Hematopoietic multipotent progenitor cell treated with erythropoietin and hydrocortisone succinate and interleukin-3 and kit ligand, for 4 days (in vitro differentiated cells): ENCODE measurements at regions not wholly inside any gene's neighbourhood (a gene's known extent, or its start where the extent isn't known, plus 50 kb on each side); places are given as distances from the start of the nearest gene placed in this dataset.
"Not testable (repeated sequence)": the region's sequence is repeated elsewhere in the genome, so short reads cannot be mapped to it uniquely, and the experiment has no call there.

Source experiments
- DNase-seq: peaks from one replicate; pipeline ENCODE4 v3.0.0-alpha.2; 2015

GRCh38 chr16:50448981-50449380, 80.2 kb upstream of the BRD7 start:
- DNase-seq: no peak

GRCh38 chr16:50448522-50448921, 79.7 kb upstream of the BRD7 start:
- peak; percentile 35 for DNase-seq

GRCh38 chr16:50447386-50447785, 78.6 kb upstream of the BRD7 start:
- not testable (repeated sequence) for DNase-seq

GRCh38 chr16:50446861-50447260, 78.1 kb upstream of the BRD7 start:
- no peak for DNase-seq

DNA sequence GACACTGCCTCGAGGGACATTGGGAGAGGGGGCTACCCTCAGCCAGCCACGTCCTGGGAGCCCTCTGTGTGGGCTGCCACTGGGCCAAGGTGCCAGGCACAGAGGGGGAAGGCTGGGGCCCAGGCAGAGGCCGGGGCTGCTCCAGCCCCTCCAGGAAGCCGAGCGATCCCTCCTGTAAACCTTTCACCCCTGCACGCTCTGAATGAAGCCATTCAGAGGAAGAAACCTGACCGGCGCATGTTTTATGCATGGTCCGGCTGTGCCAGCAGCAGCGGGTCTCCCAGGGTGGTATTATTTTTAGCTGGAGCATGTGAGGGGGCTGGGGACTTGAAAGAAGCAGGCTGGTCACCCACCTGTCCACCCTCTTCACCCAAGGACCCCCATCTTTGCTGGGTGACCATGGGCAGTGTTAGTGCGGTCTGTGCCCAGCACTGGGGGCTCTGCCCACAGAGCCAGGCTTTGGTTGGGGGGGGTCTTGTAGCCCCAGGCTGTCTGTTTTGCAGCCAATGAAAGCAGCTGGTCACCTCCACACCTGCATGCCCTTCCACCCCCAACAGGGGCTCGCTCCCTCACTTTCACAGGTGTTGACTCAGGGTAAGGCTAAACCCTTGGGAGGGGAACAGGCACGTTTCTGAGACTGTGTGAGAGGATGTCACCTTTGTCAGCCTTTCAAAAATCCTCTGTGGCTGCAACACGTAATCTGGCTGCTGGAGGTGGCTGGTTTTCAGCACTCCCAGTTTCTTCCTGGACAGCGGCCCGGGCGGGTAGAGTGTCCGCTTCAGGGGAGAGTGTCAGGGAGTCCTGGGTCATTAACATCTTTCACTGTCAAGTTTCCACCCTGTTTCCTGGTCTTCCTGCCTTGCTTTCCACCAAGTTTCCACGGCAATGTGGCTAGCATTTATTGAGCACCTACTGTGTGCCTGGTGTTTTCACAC, 77.1 kb upstream of the BRD7 start:
- DNase-seq: no peak

DNA sequence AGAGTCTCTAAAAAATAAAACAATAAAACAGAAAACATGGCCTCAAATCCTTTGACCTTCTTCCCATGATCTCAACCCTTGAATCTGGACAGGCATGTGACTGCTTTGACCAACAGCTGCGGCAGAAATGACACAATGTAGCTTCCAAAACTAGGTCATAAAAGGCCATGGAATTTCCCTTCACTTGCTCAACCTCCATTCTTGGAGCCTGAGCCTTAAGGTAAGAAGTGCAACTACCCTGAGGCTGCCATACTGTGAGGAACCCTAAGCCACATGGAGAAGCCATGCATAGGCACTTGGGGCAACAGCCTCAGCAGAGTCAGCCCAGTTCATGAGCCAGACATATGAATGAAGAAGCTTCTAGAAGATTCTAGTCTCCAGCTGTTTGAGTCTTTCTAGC, 75.7 kb upstream of the BRD7 start:
- no peak for DNase-seq

DNA sequence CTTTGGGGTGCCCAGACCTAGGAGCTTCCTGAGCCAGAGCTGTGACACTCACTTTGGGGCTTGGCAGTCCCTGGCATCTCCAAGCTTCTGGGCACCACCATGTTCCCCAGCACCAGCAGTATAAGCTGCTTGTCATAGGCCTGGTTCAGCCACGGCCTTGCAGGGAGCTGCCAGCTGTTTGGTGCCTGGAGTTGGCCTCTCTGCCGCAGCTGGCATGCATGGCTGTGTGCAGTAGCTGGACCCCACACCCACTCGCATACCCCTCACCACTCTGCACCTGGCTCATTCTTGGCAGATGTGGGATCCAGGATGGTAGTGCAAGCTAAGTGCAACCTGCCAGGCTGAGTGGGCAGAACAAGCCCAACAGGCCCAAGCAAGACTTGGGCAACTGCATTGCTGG, 73.4 kb upstream of the BRD7 start:
- DNase-seq: no peak

DNA sequence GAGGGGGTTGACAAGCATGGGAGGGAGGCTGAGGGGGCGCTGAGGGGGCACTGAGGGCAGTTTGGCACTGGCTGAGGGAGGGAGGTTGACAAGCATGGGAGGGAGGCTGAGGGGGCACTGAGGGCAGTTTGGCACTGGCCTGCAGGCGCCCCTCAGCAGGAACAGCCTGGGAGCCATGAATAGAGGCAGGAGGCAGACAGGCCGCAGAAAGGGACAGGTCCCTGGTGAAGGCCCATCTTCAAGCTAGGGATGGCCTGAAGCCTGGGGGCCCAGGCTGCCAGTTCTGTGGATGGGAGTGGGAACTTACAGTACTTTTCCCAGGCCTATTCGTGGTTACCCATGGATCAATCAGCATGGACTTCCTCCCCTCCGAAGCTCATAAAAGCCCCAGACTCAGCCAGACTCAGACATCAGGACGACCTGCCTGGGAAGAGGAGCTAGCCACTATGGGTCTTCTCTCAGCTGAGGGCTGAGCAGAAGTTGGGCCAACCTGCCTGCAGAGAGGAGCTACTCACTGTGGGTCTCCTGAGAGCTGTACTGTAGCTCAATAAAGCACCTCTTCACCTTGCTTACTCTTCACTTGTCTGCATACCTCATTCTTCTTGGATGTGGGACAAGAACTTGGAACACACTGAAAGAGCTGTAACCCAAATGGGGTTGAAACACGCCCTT, 72.8 kb upstream of the BRD7 start:
- DNase-seq: no peak

GRCh38 chr16:50440991-50441390, 72.2 kb upstream of the BRD7 start:
- no peak for DNase-seq

DNA sequence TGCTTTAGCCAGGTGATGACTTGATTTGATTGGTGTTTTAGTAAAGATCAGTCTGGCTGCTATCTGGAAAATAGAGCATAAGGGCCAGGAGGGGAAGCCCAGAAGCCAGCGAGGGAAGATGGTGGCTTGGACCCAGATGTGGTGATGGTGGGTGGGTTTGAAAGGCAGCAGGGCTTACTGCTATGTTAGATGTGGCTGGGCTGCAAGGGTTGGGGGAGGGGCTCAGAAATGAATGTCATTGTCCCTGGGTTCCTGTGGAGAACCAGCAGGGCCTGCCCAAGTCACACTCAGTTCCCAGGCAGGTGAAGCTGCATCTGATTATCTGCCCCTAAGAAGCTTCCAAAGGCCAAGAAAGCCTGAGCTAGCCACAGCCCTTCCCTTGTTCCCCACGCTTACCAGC, 71.7 kb upstream of the BRD7 start:
- no peak for DNase-seq

GRCh38 chr16:50437769-50438437, 69.1 kb upstream of the BRD7 start:
- no peak for DNase-seq

DNA sequence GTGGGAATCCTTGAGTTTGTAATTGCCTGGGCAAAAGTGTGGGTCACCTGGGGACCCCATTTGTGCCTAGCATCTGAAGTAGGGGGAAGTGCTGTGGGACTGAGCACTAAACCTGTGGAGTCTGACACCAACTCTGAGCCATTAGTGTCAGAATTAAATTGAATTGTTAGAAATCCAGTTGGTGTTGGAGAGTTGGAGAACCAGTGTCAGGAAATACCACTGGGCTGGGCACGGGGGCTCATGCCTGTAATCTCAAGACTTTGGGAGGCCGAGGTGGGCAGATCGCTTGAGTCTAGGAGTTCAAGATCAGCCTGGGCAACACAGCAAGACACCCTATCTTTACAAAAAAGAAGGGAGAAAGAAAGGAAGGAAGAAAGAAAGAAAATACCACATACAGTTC, 67.5 kb upstream of the BRD7 start:
- DNase-seq: no peak

DNA sequence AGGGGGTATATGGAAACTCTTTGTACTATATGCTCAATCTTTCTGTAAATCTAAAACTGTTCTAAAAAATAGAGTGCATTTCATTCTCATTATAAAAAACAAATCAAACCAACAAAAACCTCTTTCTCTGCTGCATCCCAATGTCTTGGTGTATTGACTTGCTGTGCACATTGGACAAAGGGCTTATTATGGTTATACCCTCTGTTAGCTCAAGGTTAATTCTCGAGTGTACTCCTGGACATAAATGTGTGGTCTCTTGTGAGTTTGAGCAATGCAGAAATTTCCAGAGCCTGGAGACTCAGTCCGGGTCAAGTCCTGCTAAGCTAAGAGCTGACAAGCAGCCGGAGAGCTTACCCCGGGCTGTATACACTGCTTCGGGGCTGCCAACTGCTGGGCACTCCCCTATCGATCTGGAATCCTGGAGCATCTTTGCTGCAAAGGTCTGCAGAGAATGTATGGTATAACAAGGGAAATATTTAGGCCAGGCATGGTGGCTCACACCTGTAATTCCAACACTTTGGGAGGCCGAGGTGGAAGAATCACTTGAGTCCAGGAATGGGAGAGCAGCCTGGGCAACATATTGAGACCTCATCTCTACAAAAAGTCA, 66.2 kb upstream of the BRD7 start:
- no peak for DNase-seq

DNA sequence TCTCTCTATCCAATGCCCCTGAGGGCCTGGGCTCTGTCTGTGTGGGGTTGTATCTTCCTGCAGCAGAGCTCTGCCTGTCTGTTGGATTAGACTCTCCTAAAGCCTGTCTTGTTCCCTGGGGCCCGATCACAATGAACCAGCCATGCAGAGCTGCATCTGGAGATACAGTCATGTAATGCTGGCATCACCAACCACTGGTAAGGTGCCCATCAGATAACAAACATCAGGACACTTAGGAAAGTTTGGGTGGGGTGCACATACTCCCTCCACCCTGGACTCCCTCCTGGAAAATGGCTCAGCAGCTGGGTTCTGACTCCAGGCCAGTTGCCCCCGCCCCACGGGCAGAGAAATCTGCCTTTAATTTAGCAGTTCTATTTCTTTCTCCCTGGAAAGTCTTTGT, 61.3 kb upstream of the BRD7 start:
- DNase-seq: no peak

DNA sequence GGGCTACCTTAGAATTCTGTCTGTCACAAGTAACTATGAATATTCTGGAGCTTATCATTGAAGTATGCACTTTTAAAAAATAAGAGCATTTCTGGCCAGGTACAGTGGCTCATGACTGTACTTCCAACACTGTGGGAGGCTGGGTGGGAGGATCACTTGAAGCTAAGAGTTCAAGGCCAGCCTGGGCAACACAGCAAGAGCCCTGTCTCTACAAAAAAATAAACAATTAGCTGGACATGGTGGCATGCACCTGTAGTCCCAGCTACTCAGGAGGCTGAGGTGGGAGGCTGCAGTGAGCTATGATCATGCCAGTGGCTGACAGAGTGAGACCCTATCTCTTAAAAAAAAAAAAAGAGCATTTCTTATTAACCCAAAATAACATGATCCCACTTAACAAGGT, 60.0 kb upstream of the BRD7 start:
- DNase-seq: no peak

DNA sequence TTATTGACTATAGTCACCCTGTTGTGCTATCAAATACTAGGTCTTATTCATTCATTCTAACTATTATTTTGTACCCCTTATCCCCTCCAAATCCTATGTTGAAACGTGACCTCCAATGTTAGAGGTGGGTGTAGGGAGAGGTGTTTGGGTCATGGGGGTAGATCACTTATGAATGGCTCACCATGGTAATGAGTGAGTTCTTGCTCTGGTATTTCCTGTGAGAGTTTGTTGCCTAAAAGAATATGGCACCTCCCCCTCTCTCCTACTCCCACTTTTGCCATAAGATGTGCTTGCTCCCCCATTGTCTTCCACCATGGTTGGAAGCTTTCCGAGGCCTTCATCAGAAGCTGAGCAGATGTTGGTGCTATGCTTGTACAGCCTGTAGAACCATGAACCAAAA, 59.3 kb upstream of the BRD7 start:
- no peak for DNase-seq

DNA sequence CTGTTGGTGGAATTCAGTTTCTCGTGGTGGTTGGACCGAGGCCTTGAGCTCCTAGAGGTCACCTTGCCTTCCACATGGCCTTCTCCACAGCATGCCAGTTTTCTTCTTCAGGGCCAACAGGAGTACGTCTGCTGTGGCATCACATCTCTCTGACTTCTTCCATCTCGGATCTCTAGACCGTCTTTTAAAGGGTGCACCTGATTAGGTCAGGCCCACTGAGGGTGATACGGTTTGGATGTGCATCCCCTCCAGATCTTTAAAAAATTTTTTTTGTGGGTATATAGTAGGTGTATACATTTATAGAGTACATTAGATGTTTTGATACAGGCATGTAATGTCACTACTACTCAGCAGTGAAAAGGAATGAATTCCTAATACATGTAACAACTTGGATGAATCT, 58.3 kb upstream of the BRD7 start:
- no peak for DNase-seq

- peak; percentile 27 for DNase-seq
Measured at GRCh38 chr16:50425648-50426047, 56.9 kb upstream of the BRD7 start.

GRCh38 chr16:50425044-50425443, 56.3 kb upstream of the BRD7 start:
- no peak for DNase-seq

GRCh38 chr16:50422926-50423325, 54.1 kb upstream of the BRD7 start:
- no peak for DNase-seq

DNA sequence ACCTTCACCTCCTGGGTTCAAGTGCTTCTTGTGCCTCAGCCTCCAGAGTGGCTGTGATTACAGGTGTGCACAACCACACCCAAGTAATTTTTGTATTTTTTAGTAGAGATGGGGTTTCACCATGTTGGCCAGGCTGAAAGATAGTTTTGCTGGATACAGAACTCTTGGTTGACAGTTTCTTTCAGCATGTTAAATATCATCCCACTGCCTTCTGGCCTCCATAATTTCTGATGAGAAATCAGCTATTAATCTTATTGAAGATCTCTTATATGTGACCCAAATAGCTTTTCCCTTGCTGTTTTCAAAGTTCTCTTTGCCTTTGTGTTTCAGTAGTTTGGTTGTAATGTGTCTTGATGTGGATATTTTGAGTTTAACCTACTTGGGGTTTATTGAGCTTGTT, 50.3 kb upstream of the BRD7 start:
- DNase-seq: no peak
